Ishikawa (cell line): ENCODE measurements at regions not wholly inside any gene's neighbourhood (a gene's known extent, or its start where the extent isn't known, plus 50 kb on each side); places are given as distances from the start of the nearest gene placed in this dataset.

Source experiments
- CEBPB ChIP-seq: IDR thresholded peaks from 2 replicates; pipeline ENCODE4 v1.6.1; 2012
- CREB1 ChIP-seq: IDR thresholded peaks from 2 replicates; pipeline ENCODE4 v1.6.1; 2012; ENCODE audit warnings: low read depth
- EGR1 ChIP-seq: IDR thresholded peaks from 2 replicates; pipeline ENCODE4 v1.6.1; 2012
- EP300 ChIP-seq: IDR thresholded peaks from 2 replicates; pipeline ENCODE4 v1.6.1; 2012; ENCODE audit warnings: borderline replicate concordance
- FOXM1 ChIP-seq: IDR thresholded peaks from 2 replicates; pipeline ENCODE4 v1.6.1; 2012; ENCODE audit warnings: low read depth, borderline replicate concordance
- NFIC ChIP-seq: IDR thresholded peaks from 2 replicates; pipeline ENCODE4 v1.6.1; 2012
- TAF1 ChIP-seq: IDR thresholded peaks from 2 replicates; pipeline ENCODE4 v1.6.1; 2012; ENCODE audit warnings: low read depth, mild to moderate bottlenecking
- TCF12 ChIP-seq: IDR thresholded peaks from 2 replicates; pipeline ENCODE4 v1.6.1; 2012; ENCODE audit warnings: low read depth
- TEAD4 ChIP-seq: IDR thresholded peaks from 2 replicates; pipeline ENCODE4 v1.6.1; 2012
- YY1 ChIP-seq: IDR thresholded peaks from 2 replicates; pipeline ENCODE4 v1.6.1; 2012; ENCODE audit warnings: low read depth
- ZBTB7A ChIP-seq: IDR thresholded peaks from 2 replicates; pipeline ENCODE4 v1.6.1; 2012; ENCODE audit warnings: low read depth
- TF ChIP-seq, protein P1 (sequence below): IDR thresholded peaks from 2 replicates; pipeline ENCODE4 v1.6.1; 2012; ENCODE audit warnings: low read depth, mild to moderate bottlenecking
- TF ChIP-seq, protein P2 (sequence below): IDR thresholded peaks from 2 replicates; pipeline ENCODE4 v1.6.1; 2012
- TF ChIP-seq, protein P3 (sequence below): IDR thresholded peaks from 2 replicates; pipeline ENCODE4 v1.6.1; 2012

DNA sequence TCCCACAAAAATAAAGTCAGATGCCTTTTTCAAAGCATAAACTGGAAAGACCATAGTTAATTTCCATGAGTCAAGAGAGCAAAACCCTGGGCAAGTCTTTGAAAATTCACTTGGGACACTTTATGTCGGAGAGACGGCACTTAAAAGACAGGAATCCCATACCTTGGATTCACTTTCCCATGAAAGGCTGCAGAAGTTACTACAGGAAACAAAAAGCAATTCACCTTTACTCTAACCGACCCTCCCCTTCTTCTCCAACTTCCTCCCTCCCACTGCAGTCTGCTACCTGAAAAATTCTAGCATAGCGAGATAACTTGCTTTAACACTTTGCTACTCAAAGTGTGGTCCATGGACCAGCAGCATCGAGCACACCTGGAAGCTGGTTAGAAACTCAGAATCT is 539.1 kb upstream of the JAG1 start:
- TF ChIP-seq, protein P1, sequence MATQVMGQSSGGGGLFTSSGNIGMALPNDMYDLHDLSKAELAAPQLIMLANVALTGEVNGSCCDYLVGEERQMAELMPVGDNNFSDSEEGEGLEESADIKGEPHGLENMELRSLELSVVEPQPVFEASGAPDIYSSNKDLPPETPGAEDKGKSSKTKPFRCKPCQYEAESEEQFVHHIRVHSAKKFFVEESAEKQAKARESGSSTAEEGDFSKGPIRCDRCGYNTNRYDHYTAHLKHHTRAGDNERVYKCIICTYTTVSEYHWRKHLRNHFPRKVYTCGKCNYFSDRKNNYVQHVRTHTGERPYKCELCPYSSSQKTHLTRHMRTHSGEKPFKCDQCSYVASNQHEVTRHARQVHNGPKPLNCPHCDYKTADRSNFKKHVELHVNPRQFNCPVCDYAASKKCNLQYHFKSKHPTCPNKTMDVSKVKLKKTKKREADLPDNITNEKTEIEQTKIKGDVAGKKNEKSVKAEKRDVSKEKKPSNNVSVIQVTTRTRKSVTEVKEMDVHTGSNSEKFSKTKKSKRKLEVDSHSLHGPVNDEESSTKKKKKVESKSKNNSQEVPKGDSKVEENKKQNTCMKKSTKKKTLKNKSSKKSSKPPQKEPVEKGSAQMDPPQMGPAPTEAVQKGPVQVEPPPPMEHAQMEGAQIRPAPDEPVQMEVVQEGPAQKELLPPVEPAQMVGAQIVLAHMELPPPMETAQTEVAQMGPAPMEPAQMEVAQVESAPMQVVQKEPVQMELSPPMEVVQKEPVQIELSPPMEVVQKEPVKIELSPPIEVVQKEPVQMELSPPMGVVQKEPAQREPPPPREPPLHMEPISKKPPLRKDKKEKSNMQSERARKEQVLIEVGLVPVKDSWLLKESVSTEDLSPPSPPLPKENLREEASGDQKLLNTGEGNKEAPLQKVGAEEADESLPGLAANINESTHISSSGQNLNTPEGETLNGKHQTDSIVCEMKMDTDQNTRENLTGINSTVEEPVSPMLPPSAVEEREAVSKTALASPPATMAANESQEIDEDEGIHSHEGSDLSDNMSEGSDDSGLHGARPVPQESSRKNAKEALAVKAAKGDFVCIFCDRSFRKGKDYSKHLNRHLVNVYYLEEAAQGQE, result no peak
- no peak for TF ChIP-seq EP300
- TF ChIP-seq TEAD4, result no peak
- TF ChIP-seq, protein P2, sequence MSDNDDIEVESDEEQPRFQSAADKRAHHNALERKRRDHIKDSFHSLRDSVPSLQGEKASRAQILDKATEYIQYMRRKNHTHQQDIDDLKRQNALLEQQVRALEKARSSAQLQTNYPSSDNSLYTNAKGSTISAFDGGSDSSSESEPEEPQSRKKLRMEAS, result no peak
- no peak for TF ChIP-seq FOXM1
- TF ChIP-seq EGR1, result no peak
- TF ChIP-seq, protein P3, sequence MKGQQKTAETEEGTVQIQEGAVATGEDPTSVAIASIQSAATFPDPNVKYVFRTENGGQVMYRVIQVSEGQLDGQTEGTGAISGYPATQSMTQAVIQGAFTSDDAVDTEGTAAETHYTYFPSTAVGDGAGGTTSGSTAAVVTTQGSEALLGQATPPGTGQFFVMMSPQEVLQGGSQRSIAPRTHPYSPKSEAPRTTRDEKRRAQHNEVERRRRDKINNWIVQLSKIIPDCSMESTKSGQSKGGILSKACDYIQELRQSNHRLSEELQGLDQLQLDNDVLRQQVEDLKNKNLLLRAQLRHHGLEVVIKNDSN, result no peak
- TF ChIP-seq TAF1, result no peak
- no peak for TF ChIP-seq NFIC
- no peak for TF ChIP-seq TCF12
- no peak for TF ChIP-seq CEBPB
- TF ChIP-seq YY1, result no peak
- no peak for TF ChIP-seq ZBTB7A
- TF ChIP-seq CREB1, result no peak
